HG03571 (cell line): ENCODE measurements at regions not wholly inside any gene's neighbourhood (a gene's known extent, or its start where the extent isn't known, plus 50 kb on each side); places are given as distances from the start of the nearest gene placed in this dataset.

Experiments used
- ATAC-seq: cut with Tn5 transposase; IDR thresholded peaks from one replicate; pipeline ENCODE4 v1.9.1; 2021; ENCODE audit not compliant: unreplicated experiment

DNA sequence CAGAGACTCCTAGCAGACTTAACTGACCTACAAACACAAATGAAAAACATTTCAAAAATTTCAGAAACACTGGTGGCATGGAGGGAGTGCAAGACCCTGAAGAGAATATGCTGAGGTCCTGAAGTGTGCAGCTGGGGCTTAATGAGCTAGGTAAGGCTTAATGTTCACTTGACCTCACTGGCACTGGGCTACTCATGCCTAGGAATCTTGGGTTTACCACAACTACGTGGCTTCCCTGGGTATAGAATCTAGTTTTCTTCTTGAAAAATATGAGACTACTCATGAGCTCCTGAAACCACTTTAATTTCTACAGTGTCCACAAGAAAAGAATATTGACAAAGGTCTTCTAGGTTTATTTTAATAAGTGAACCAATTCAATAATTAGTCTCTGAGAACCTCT is 139.8 kb downstream of the HNMT start:
- ATAC-seq, result no peak

DNA sequence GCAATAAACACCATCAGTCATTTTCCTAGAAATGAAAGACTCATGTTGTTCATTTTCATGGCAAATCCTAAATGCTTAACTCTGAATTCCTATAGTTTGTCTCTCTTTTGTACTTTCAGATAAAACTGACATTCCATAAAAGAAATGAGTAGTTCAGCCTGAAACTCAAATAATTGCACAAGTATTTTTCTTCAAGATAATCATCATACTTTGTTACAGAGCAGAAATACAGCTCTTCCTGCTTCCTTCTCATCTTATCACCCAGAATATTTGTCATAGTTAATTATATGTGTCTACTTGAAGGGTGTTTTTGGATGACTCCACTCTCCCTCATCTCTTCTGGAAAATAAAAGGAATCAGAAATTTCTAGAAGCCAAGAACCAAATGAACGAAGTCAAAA is 141.1 kb downstream of the HNMT start:
- no peak for ATAC-seq

DNA sequence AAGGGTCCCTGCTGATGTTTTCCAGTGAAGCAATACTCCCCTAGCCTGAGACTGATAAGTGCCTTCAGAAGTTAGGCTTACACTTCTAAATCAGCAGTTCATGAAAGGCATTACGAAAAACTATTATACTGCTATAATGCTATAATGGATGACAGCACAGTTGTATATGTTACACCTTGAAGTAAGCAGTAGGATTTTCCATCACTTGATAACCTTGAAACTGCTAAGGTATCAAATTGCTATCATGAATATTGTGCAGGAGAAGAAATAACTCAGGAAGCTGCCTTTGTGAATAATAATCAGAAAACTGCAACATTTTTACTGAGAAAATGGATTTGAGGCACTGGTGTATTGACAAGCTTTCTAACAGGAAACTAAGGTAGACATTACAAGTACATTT is 142.3 kb downstream of the HNMT start:
- ATAC-seq, result no peak

DNA sequence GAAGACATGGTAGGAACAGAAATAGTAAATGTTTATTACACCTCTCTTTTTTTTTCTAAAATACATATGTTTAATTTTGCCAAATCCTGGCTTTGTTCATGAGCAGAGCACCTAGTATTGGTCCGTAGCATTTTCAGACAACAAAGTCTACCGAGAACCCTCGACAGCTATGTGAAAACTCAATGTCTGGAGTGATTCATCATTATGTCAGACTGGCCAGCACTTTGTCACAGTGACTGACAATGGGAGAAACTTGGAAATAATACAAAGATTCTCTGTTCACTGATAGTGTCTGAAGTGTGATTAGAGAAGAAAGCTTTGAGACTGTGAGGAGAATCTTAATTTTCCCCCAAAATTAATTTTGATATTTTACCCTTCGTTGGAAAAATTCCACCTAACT is 143.0 kb downstream of the HNMT start:
- no peak for ATAC-seq

DNA sequence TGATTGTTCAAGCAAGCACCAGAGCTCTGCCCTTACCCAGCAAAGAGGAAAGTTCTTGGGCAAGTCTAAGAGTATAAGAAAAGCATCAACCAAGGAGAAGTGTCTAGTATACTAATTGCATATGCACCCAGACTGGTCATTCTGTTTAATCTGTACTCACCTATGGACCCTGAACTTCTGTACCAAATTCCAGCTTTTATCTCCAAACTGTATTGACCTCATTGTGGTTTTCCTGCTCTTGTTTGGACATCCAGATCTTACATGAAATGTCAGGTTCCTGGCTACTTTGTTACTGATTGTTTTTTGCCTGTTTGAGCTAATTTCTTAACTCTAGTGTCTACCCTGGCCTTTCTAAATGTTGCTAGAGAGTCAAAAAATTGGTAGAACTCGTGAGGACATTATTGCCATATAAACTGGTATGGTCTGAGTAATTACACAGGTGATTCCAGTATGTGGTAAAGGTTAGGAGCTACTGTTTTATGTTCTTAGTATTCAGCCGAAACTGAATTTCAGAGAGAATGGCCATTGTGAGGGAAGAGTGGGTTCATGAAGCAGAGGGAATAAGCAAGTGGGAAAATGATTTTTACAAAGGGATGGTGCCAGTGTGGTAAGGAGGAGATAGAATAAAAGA is 146.3 kb downstream of the HNMT start:
- no peak for ATAC-seq

DNA sequence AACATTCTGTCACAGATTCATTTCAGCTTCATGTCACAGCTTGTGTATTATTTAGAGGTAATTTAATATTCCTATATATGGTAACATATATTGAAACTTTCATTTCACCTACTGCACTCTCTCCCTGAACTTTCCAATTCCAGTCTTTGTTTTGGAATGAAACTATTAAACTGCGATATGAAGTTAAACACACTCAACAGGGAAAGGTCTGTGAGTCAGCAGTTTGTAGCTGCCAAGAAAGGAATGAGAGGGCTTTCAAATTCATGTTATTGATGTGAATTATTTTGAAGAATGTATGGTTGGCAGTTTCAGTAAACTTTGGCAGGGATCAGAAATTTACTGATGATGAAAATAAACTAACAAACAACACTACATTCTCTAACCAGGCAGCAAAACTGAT is 148.3 kb downstream of the HNMT start:
- ATAC-seq, result no peak

DNA sequence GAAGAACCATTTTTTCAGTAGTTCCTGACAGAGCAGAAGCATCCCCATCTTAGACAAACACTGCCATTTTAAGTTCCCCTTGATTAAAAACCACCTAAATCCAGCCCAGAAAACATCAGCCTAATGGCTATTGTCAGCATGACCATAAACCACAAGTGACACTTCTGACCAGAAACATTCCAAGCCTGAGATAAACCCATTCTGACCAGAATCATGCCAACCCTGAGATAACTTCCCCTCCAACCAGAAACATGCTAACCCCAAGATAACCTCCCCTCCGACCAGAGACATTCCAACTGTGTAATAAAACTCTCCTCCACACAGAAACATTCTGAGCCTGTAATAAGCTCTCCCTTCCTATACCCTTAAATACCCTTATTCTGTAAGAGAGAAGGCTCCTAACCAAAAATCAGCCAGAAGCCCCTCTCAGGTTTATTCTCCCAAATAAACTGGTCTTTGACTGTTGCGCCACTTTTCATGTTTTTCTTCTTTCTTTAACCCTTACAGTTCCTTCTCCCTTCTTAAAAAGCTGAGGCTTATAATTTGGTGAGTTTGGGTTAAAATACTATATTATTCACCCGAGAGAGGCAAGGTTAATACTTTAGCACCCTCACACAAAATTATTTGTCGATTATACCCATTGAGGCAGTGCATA is 149.7 kb downstream of the HNMT start:
- no peak for ATAC-seq

DNA sequence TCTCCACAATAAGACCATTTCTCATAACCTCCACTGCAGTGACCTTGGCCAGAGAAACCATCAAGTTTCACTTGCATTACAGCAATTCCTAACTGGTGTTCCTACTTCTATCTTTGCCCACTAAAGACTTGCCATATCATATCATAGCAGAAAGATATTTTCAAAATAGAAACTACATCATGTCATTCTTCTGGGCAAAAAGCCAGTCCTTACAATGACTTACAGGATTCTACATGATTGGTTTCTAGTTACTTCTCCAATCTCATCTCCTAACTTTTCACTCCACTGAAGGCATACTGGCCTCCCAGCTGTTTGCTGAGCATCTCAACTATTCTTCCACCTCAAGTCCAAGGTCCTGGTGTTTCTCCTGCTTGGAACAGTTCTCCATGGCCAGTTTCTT is 151.4 kb downstream of the HNMT start:
- ATAC-seq, result no peak

- no peak for ATAC-seq
Measured at GRCh38 chr2:138116456-138116855, 152.2 kb downstream of the HNMT start.

DNA sequence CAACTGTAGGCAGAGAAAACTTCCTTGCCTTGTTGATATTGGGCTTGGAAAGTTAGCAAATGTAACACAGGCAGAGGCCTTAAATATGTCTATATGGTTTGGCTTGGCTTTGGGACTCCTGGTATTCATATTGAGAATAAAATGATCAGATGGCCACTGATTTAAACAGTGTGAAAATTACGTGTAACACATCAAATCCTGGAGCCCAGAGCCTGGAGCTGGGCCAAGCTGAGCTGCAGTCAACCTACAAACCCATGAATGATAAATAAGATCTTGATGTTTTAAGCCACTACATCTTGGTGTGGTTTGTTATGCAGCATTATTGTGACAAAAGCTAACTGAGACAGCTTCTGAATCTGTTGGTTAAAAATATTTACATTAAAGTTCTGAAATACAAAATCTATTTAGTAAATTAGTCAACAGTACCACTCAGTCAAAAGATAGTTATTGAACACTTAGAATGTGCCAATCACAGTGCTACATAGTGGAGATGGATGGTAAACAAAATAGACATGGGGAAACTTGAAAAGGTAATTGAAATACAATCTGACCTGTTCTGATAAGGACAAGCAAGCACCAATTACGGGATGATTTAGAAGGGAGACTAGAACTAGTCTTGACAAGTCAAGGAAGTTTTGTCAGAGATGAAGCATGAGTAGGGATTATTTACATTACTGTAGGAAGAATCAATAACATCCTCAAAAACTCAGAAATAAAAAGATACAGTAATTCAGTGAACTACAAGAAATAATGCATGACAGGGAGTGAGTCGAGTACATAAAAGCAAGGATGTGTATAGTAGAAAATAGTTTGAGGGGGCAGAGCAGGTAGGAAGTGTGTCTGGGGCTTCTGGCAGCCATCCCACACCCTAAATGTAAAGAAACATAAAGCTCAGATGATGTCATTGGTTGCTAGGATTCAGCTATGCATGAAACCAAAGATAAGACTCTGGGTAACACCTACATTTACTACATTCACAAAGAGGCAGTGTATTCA is 157.7 kb downstream of the HNMT start:
- no peak for ATAC-seq

GRCh38 chr2:138122891-138123290 is 158.6 kb downstream of the HNMT start:
- no peak for ATAC-seq

DNA sequence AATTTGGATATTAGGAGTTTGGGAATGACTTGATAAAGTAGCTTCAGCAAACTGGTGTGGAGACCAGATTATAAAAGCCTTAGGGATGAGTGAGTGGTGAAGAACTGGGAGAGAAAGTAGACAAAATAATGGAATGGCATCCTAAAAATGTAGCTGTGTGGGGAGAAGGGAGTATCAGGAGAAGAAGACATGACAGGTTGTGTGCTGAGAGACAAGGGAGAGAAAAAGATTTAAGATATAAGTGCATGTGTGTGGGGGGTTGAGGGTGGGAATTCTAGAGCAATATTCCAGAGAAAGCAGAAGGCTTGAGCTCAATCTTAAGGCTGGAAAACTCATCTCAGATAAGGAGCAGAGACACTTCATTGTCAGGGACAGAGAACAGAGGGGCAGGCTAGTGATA is 159.5 kb downstream of the HNMT start:
- ATAC-seq, result no peak

GRCh38 chr2:138124521-138124920 is 160.2 kb downstream of the HNMT start:
- no peak for ATAC-seq

DNA sequence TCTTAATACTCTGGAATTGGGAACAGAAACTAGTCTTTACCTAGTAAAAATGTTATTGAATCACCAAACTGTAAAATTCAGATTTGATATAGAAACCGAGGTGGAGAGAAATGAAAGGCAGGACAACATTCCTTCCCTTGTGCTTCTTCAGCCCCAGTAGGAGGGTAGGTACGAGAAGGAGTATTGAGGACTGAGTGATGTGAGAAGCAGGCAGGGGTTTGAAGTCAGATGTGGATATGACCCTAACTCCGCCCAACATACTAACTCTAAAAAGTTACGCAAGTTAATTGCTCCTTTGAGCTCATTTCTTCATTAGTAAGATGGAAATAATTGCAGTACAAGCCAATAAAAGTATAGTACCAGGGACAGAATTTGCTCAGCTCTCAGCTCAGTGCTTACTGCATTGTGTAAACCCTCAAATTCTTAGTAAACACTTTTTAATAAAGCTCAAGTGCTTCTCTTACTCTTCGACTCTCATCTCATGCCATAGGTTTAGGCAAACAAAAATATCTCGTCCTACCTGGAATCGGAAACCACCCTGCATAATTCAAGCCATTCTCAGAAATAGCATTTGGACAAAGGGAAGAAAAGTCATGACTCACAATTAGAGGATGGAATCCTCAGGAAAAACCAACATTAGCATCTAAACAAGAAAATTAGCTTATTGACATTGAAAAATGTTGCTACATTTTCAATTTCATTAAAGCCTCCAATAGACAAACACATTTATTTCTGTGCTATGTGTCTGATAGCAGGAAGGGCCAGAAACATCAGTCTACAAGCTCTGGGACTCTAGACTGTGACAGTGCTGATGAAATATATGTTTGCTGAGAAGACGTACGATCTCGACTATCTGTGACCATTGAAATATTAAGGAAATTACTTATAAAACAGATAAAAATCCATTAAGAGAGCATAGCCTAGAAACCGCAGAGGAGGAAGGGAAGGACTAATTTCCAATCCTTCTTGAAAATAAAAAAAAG is 161.3 kb downstream of the HNMT start:
- ATAC-seq, result no peak

DNA sequence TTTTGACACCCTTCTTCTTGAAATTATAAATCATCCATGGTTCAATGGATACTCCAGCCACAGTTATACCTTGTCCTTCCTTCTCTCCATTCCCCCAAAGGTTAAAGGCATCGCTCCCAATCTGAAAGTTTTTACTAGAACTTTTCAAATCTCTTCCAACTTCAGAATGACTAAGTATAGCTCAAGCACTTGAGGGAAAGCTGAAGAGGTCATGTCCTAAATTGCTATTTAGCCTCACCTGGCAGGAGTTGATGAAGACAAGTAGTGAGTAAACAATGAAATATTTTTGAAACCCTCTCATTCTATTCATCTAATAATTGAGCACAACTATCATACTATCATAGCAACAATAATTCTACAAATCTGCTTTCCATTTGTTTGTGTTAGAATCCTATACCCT is 167.8 kb downstream of the HNMT start:
- ATAC-seq, result no peak

DNA sequence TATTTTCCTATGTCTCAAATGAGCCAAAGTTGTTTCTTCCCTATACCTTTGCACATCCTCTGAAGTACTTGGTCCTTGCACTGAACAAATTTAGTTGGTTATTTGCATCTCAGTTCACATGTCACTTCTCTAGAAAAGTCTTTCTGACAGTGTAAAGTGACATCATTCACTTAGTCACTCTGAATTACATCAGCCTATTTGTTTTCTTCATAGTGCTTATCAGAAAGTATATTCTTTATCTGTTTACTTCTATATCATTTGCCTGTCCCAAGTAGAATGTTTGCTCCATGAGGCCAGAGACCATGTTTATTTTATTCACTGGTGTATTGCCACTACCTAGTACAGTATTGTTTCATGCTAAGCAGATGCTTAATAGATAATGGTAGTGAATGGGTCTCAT is 173.7 kb downstream of the HNMT start:
- ATAC-seq, result no peak

- ATAC-seq, result no peak
Measured at GRCh38 chr2:138147796-138148195, 183.5 kb downstream of the HNMT start.

- ATAC-seq, result no peak
Measured at GRCh38 chr2:138155304-138155703, 191.0 kb downstream of the HNMT start.

DNA sequence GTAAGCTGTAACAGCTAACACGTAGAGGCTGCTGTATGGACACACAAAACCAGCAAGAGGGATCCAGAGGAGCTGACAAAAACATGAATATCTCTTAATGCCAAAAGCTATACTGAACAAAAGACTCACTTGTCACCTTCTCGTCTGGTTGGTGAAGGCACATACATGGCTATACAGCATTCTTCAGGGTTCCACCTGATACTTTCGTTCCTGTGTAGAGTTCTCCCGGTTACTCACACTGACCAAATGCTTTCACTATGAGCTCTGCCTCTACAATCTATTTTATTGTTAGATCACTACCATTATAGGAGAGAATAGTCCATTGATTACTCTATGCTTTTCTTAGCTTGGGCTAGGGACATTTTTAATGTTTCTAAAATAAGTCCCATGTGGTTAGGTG is 193.1 kb downstream of the HNMT start:
- no peak for ATAC-seq

DNA sequence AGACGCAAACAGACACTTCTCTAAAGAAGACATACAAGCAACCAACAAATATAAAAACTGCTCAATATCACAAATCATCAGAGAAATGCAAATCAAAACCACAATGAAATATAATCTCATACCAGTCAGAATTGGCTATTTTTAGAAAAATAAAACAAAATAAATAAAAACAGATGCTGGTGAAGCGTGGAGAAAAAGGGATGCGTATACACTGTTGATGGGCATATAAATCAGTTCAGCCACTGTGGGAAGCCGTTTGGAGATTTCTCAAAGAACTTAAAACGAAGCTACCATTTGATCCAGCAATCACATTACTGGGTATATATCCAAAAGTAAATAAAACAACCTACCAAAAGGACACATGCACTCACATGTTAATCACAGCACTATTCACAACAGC is 206.2 kb downstream of the HNMT start:
- ATAC-seq, result no peak

- ATAC-seq, result no peak
Measured at GRCh38 chr2:138171244-138171643, 207.0 kb downstream of the HNMT start.
